Heart left ventricle (tissue), 13 donors: ENCODE measurements at regions not wholly inside any gene's neighbourhood (a gene's known extent, or its start where the extent isn't known, plus 50 kb on each side); places are given as distances from the start of the nearest gene placed in this dataset.

ENCODE experiments used
- POLR2A ChIP-seq, 2 donors: fragments of 450-650 bp; IDR thresholded peaks; one replicate each; pipeline ENCODE4 v1.6.1; 2017; ENCODE audit warnings: antibody characterized with exemption in 2 of 2, mild to moderate bottlenecking in 2 of 2, moderate library complexity in 2 of 2
- TF ChIP-seq, protein P1 (sequence below), 12 donors: fragments of 200-600 bp; sonication (generic) in 4 of 12; IDR thresholded peaks; one replicate each; pipeline versions ENCODE4 v1.5.0 to v1.8.0; 2018 to 2022; ENCODE audit warnings: antibody characterized with exemption in 12 of 12, mild to moderate bottlenecking in 5 of 12
- donor health status: ischemic (EF 13 %, LVEDD 7.1; RV severe dilation, severe dysfunction).
- donor health status: DM: no; HTN: yes; CAD: no.
- donor health status: DM: no; HTN: no; CAD: no.
- donor health status: ischemic (EF 25% LVEDD 6.9; RV normal size, moderate dysfunction).
- donor health status: ischemic (EF 25% LVEDD 5.7; RV mildly dilated, moderate dysfunction).
- donor health status: ischemic (EF 35%, LVEDD 5.7; RV mildly dilated, moderate dysfunction).
- donor health status: nonischemic (EF 11% LVEDD 7.7; RV severe dilation, severe dysfunction).
- donor health status: DM: yes; HTN: yes; CAD: no.
- donor health status: PGD.
- donor health status: ischemic (EF 29% LVEDD 5.4; RV normal size, mild dysfunction).
- donor health status: nonischemic (EF 23%, LVEDD 6.1; RV moderate dilation, normal function).

- TF ChIP-seq, protein P1, sequence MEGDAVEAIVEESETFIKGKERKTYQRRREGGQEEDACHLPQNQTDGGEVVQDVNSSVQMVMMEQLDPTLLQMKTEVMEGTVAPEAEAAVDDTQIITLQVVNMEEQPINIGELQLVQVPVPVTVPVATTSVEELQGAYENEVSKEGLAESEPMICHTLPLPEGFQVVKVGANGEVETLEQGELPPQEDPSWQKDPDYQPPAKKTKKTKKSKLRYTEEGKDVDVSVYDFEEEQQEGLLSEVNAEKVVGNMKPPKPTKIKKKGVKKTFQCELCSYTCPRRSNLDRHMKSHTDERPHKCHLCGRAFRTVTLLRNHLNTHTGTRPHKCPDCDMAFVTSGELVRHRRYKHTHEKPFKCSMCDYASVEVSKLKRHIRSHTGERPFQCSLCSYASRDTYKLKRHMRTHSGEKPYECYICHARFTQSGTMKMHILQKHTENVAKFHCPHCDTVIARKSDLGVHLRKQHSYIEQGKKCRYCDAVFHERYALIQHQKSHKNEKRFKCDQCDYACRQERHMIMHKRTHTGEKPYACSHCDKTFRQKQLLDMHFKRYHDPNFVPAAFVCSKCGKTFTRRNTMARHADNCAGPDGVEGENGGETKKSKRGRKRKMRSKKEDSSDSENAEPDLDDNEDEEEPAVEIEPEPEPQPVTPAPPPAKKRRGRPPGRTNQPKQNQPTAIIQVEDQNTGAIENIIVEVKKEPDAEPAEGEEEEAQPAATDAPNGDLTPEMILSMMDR (IDR thresholded peaks at IDR 0.05) = peak in 8 of 12 donors; percentile 9 to 46 (median 36)
- no peak for TF ChIP-seq POLR2A (IDR thresholded peaks at IDR 0.05)
These were observed 224.3 kb upstream of the TSHZ2 start for GRCh38 chr20:52747845-52748284.
